Heart left ventricle (tissue), 13 donors: ENCODE measurements at regions not wholly inside any gene's neighbourhood (a gene's known extent, or its start where the extent isn't known, plus 50 kb on each side); places are given as distances from the start of the nearest gene placed in this dataset.

Experiments
- CTCF ChIP-seq, 12 donors: fragments of 200-600 bp; sonication (generic) in 4 of 12; IDR thresholded peaks; one replicate each; pipeline versions ENCODE4 v1.5.0 to v1.8.0; 2018 to 2022; ENCODE audit warnings: antibody characterized with exemption in 12 of 12, mild to moderate bottlenecking in 5 of 12
- POLR2A ChIP-seq, 2 donors: fragments of 450-650 bp; IDR thresholded peaks; one replicate each; pipeline ENCODE4 v1.6.1; 2017; ENCODE audit warnings: antibody characterized with exemption in 2 of 2, mild to moderate bottlenecking in 2 of 2, moderate library complexity in 2 of 2
- donor health status: ischemic (EF 13 %, LVEDD 7.1; RV severe dilation, severe dysfunction).
- donor health status: DM: no; HTN: yes; CAD: no.
- donor health status: DM: no; HTN: no; CAD: no.
- donor health status: ischemic (EF 25% LVEDD 6.9; RV normal size, moderate dysfunction).
- donor health status: ischemic (EF 25% LVEDD 5.7; RV mildly dilated, moderate dysfunction).
- donor health status: ischemic (EF 35%, LVEDD 5.7; RV mildly dilated, moderate dysfunction).
- donor health status: nonischemic (EF 11% LVEDD 7.7; RV severe dilation, severe dysfunction).
- donor health status: DM: yes; HTN: yes; CAD: no.
- donor health status: PGD.
- donor health status: ischemic (EF 29% LVEDD 5.4; RV normal size, mild dysfunction).
- donor health status: nonischemic (EF 23%, LVEDD 6.1; RV moderate dilation, normal function).

GRCh38 chr10:70952401-70952800 is 64.0 kb upstream of the PCBD1 start:
- no peak for TF ChIP-seq CTCF (IDR thresholded peaks at IDR 0.05)
- TF ChIP-seq POLR2A (IDR thresholded peaks at IDR 0.05) = no peak
